ENCODE measurements at regions not wholly inside any gene's neighbourhood (a gene's known extent, or its start where the extent isn't known, plus 50 kb on each side); places are given as distances from the start of the nearest gene placed in this dataset.

- POLR2A ChIA-PET = no interaction called here
- H3K9me3 ChIP-seq (ENCODE audit: control insufficient read depth, insufficient read depth, low read length) = 0 out of 2 replicates have a peak, but pooled peaks cover 3% of the 10 kb centered on the region
- DNase-seq (ENCODE audit: low read depth, low spot score) = no peak
- no peaks in the 10 kb centered on the region for H3K27me3 ChIP-seq (ENCODE audit: control insufficient read depth, insufficient read depth, low read length)
- H3K27ac ChIP-seq (ENCODE audit: low read depth, low read length) = no peak overlapping the region
- no peak overlapping the region for H3K4me3 ChIP-seq (ENCODE audit: low read depth, low read length)
- no peak for TF ChIP-seq CTCF (IDR thresholded peaks at IDR 0.05; ENCODE audit: low read depth, low read length)
- CTCF ChIA-PET = no interaction called here
Measured at GRCh38 chr4:66225539-66225938, 555.2 kb upstream of the EPHA5 start.

- no peak for TF ChIP-seq CTCF (IDR thresholded peaks at IDR 0.05; ENCODE audit: low read depth, low read length)
- no peak for DNase-seq (ENCODE audit: low read depth, low spot score)
- Histone ChIP-seq H3K27me3 (ENCODE audit: control insufficient read depth, insufficient read depth, low read length) (no peaks in the 10 kb centered on the region), H3K27ac (ENCODE audit: low read depth, low read length) (no peak overlapping the region), H3K4me3 (ENCODE audit: low read depth, low read length) (no peak overlapping the region), H3K9me3 (ENCODE audit: control insufficient read depth, insufficient read depth, low read length) (peaks cover 5% of the 10 kb centered on the region; the same call in 1 of the 2 replicates)
- CTCF ChIA-PET = no interaction called here
- POLR2A ChIA-PET = no interaction called here
Measured at GRCh38 chr4:66223068-66223703, 552.9 kb upstream of the EPHA5 start.

- H3K27ac ChIP-seq (ENCODE audit: low read depth, low read length) = no peak overlapping the region
- no peak overlapping the region for H3K4me3 ChIP-seq (ENCODE audit: low read depth, low read length)
- POLR2A ChIA-PET = no interaction called here
- no peak for DNase-seq (ENCODE audit: low read depth, low spot score)
- CTCF ChIA-PET = no interaction called here
- no peak for TF ChIP-seq CTCF (IDR thresholded peaks at IDR 0.05; ENCODE audit: low read depth, low read length)
- H3K27me3 ChIP-seq (ENCODE audit: control insufficient read depth, insufficient read depth, low read length) = no peaks in the 10 kb centered on the region
- H3K9me3 ChIP-seq (ENCODE audit: control insufficient read depth, insufficient read depth, low read length) = peaks cover 3% of the 10 kb centered on the region; the same call in 1 of the 2 replicates
Measured at GRCh38 chr4:66219401-66219800, 549.1 kb upstream of the EPHA5 start.

GRCh38 chr4:66216252-66216651, 546.0 kb upstream of the EPHA5 start:
- POLR2A ChIA-PET = no interaction called here
- H3K4me3 ChIP-seq (ENCODE audit: low read depth, low read length) = no peak overlapping the region
- no peaks in the 10 kb centered on the region for H3K27me3 ChIP-seq (ENCODE audit: control insufficient read depth, insufficient read depth, low read length)
- CTCF ChIA-PET = no interaction called here
- no peak for DNase-seq (ENCODE audit: low read depth, low spot score)
- TF ChIP-seq CTCF (IDR thresholded peaks at IDR 0.05; ENCODE audit: low read depth, low read length) = no peak
- H3K9me3 ChIP-seq (ENCODE audit: control insufficient read depth, insufficient read depth, low read length) = peaks cover 3% of the 10 kb centered on the region; the same call in 1 of the 2 replicates
- no peak overlapping the region for H3K27ac ChIP-seq (ENCODE audit: low read depth, low read length)

- no peak overlapping the region for H3K4me3 ChIP-seq (ENCODE audit: low read depth, low read length)
- peaks cover 3% of the 10 kb centered on the region; the same call in 1 of the 2 replicates for H3K9me3 ChIP-seq (ENCODE audit: control insufficient read depth, insufficient read depth, low read length)
- H3K27me3 ChIP-seq (ENCODE audit: control insufficient read depth, insufficient read depth, low read length) = no peaks in the 10 kb centered on the region
- POLR2A ChIA-PET = no interaction called here
- no peak overlapping the region for H3K27ac ChIP-seq (ENCODE audit: low read depth, low read length)
- no peak for TF ChIP-seq CTCF (IDR thresholded peaks at IDR 0.05; ENCODE audit: low read depth, low read length)
- DNase-seq (ENCODE audit: low read depth, low spot score) = no peak
- CTCF ChIA-PET = no interaction called here
Measured at GRCh38 chr4:66212489-66212888, 542.2 kb upstream of the EPHA5 start.

All from AG04450 (cell line).